Colon (tissue), 2 donors: ENCODE measurements at regions not wholly inside any gene's neighbourhood (a gene's known extent, or its start where the extent isn't known, plus 50 kb on each side); places are given as distances from the start of the nearest gene placed in this dataset.
"Not testable (repeated sequence)": the region's sequence is repeated elsewhere in the genome, so short reads cannot be mapped to it uniquely, and the experiment has no call there.

ENCODE experiments used
- FAIRE-seq: peaks from 2 replicates; lab custom pipeline; 2012; peaks lifted over from hg19 to GRCh38; lab: Jason Lieb, UNC
- donor health status: control.
- donor health status: control.

DNA sequence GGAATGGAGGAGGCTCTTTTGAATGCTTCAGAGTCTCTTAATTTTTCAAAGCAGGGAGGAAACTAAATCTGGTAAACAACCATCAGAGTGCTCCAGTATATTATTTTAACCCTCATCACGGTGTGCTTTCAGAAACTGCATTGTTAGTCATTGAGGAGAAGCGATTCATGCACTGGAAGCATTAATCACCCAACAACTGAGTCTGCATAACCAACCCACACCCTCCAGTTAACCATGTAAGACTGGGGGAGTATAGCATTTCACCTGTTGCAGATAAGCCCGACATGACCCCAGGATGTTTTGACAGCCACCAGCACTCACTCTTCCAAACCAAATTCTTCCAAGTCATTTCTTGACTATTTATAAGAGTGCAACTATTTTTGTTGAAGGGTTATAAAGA is 257.6 kb downstream of the GATA3 start:
- no peak for FAIRE-seq

- FAIRE-seq = no peak
Observed at GRCh38 chr10:8312781-8313180, 258.3 kb downstream of the GATA3 start.

- FAIRE-seq = no peak
Observed at GRCh38 chr10:8314486-8314885, 260.0 kb downstream of the GATA3 start.

- no peak for FAIRE-seq
Observed at GRCh38 chr10:8315619-8316021, 261.1 kb downstream of the GATA3 start.

DNA sequence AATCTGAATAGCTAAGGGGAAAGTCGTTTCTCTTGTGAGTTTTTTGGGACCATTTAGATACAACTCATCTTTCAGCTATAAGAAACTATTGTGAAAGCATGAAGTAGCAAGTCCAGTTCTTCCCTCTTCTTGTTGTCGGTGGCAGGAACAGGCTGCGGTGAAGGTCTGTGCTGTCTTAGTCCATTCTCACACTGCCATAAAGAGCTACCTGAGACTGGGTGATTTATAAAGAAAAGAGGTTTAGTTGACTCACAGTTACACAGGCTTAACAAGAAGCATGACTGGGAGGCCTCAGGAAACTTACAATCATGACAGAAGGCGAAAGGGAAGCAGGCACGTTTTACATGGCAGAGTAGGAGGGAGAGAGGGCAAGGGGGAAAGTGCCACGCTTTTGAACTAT is 261.8 kb downstream of the GATA3 start:
- FAIRE-seq = no peak

GRCh38 chr10:8318429-8318828 is 263.9 kb downstream of the GATA3 start:
- FAIRE-seq = not testable (repeated sequence)

DNA sequence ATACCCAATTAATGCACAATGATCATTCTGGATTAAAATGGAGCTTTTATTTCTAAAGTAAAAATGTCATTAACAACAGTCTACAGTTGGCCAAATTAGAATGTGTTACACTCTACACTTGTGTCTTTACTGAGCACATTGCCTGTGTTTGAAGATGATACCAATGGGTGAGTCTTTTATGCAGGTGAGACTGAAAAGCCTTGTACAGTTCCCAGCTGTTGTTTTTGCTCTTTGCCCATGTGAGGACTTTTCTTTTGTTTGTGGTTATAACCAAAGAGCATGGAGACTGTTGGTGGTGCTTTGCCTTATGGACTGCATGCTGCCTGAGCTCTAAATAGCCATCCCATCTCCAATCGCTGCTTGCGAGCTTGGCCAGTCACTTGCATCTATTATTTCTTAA is 264.5 kb downstream of the GATA3 start:
- FAIRE-seq = no peak

- FAIRE-seq = no peak
Observed at GRCh38 chr10:8319704-8320103, 265.2 kb downstream of the GATA3 start.

GRCh38 chr10:8321990-8322389 is 267.5 kb downstream of the GATA3 start:
- no peak for FAIRE-seq

DNA sequence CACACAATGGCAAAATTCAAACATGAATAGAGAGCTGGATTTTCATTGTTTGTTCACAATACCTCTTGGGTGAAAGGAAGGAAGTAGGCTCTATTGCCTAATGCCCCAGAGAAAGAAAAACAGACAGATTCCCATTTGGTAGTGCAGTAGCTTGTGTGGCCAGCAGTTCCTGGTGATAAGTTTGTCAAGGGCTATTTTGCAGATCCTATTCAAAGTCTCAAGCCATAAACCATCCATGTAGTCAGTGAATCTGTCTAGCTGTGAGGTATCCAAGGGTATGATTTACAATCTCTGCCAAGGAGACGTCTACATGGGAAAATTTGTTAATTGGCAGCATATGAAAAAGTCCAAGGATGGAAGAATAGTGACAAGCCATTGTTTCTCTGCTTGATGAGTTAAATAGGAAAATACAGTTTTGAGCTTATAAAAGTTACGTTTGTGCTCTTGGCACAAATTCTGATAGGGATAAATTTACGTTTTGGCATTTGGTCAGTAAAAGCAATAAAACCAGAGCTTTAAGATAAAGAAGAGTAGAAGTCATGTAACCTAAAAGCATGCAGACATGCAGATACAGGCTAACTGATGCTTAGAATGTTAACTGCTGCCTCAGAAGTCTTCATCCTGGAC is 269.1 kb downstream of the GATA3 start:
- no peak for FAIRE-seq

DNA sequence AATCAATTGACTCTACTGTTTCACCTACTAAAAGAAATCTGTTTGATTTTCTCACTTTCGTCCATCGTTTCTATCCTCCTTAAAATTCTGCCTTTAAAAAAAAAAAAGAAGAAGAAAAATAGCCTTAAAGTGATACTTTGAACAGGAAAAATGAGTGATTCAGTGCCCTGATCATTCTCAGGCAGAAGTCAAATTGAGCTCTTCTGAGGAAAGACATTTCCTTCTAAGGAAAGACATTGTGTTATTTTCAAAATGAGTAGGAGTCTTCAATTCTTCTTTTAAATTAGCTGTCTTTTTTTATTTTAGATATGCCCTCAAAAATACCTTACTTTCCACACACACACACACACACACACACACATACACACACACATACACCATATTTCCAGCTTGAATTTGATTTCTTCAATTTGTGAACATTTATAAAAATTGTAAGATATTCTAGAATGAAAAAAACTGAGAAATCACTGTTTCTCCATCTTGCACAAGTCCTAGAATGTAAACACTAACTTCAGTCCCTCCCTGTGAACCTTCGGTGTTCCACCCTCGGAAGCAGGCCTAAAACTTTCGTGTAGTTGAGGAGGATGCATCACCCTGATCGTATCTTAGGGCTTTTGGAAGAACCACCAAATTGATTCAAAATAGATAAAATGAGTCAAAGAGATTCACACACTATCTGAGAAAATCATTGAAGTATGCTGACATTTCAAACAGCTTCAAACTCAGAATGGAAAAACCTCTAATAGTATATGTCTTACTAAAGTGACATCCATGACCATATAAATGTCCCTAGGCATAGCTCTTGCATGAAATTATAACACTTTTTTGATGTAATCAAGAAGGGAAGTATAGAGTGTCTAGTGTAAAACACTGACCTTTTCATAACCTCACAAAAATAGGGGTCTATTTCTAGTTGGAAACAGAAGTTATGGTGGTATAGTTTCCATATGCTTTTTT is 270.8 kb downstream of the GATA3 start:
- FAIRE-seq = no peak

- FAIRE-seq = no peak
Observed at GRCh38 chr10:8326396-8327139, 272.1 kb downstream of the GATA3 start.

GRCh38 chr10:8327140-8327423 is 272.6 kb downstream of the GATA3 start:
- FAIRE-seq = no peak

- FAIRE-seq = no peak
Observed at GRCh38 chr10:8331387-8331786, 276.9 kb downstream of the GATA3 start.

DNA sequence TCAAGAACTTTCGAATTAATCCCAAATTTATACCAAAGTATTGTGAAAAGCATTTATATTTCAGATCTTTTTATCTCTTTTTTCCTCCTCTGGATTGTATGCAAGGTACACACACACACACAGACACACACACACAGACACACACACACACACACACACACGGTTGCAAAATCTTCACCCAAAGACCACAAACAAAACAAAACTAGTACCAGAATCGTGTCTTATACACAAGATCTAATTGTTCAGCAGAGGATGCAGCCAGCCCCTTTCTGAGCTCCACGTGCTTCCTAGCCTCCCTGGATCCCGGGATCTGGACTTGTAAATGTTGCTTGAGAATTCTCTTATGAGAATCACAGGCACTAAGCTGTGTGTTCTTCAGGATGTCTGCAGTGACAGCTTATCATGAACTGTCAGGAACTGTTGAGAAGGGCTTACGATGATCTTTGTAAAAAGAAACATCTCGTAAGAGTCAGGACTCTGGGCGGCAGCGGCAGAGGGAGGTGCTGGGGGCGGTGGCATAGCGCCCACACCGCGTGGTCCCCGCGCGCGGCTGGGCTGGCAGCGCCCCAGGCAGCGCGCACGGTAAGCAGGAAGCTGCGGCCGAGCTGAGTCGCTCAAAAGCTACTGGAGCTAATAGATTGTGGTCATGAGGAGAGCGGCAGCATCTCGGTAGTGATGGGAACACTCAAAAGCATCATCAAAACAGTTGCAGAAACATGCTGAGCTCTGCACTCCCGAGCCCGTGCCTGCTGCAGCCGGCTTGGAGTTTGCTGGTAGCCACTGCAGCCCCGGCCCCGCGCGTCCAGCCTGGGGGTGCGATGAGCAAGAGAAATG is 277.6 kb downstream of the GATA3 start:
- FAIRE-seq = no peak

- FAIRE-seq = no peak
Observed at GRCh38 chr10:8332730-8333111, 278.2 kb downstream of the GATA3 start.

DNA sequence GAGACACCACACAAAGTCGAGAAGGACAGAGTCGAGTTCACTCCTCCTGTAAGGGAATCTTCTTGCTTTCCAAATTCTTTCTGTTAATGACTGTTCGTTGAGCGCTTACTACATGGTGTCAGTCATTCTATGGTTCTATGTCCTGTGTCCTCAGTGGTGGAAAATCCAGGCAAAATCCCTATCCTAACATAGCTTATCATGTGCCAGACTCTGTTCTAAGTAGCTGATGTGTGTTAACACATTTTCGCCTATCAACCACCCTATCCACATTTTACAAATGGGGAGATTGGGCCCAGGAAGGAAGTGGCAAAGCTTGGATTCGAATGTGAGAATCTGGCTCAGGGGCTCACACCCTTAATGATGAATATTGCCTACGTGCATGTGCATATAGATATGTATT is 280.1 kb downstream of the GATA3 start:
- FAIRE-seq = no peak

- no peak for FAIRE-seq
Observed at GRCh38 chr10:8336629-8337331, 282.3 kb downstream of the GATA3 start.

GRCh38 chr10:8337332-8337651 is 282.8 kb downstream of the GATA3 start:
- FAIRE-seq = no peak

GRCh38 chr10:8338177-8338766 is 283.8 kb downstream of the GATA3 start:
- FAIRE-seq = no peak

DNA sequence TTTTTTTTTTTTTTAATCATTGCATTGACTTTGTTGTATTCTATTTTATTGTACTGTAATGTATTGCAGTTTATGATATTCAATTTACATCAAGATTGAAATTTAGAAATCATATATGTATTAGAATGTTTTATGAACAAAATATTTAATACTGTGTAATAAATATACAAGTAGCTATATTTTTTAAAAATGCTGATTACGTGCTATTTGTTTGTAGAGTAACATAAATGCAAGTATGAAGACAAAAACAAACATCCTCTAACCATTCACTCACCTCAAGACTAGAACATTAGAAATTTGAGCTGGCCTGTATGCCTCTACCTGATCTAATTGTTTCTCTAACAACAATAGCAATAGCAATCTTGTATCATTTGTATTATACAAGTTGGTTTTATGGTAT is 290.3 kb downstream of the GATA3 start:
- no peak for FAIRE-seq
